Upper lobe of left lung (tissue), 6 donors: ENCODE measurements at regions not wholly inside any gene's neighbourhood (a gene's known extent, or its start where the extent isn't known, plus 50 kb on each side); places are given as distances from the start of the nearest gene placed in this dataset.

Experiments
- ATAC-seq, 2 donors: fragments of 200-7000 bp; cut with Tn5 transposase; one replicate each; pipeline ENCODE4 v1.9.1; 2022; ENCODE audit warnings: mild to moderate bottlenecking in 2 of 2, moderate library complexity in 2 of 2; ENCODE audit not compliant: low FRiP score in 2 of 2
- DNase-seq, 2 donors: peaks; one replicate each; pipeline ENCODE4 v3.0.0-alpha.2; 2019 to 2020
- H3K27ac ChIP-seq, 4 donors: fragments of 200-600 bp; sonication (generic); one replicate each; pipeline ENCODE4 v1.5.1; 2016 to 2019
- H3K27me3 ChIP-seq, 4 donors: fragments of 200-600 bp; sonication (generic); one replicate each; pipeline ENCODE4 v1.5.1; 2017 to 2019
- H3K36me3 ChIP-seq, 4 donors: fragments of 200-600 bp; sonication (generic); one replicate each; pipeline ENCODE4 v1.5.1; 2016 to 2019
- H3K4me1 ChIP-seq, 4 donors: fragments of 200-600 bp; sonication (generic); one replicate each; pipeline ENCODE4 v1.5.1; 2018 to 2019
- H3K4me3 ChIP-seq, 4 donors: fragments of 200-600 bp; sonication (generic); one replicate each; pipeline ENCODE4 v1.5.1; 2017 to 2019; ENCODE audit warnings: mild to moderate bottlenecking in 2 of 4, moderate library complexity in 1 of 4
- H3K9me3 ChIP-seq, 4 donors: fragments of 200-600 bp; sonication (generic); one replicate each; pipeline ENCODE4 v1.5.1; 2018 to 2019
- CTCF ChIP-seq, 6 experiments: fragments of 450-650 bp in 4 of 6; fragments of 200-600 bp in 2 of 6; sonication (generic) in 2 of 6; IDR thresholded peaks; one replicate each; pipeline ENCODE4 v1.5.1; 2016 to 2019; ENCODE audit warnings: antibody characterized with exemption in 6 of 6
- EP300 ChIP-seq, 4 donors: sonication (generic); formaldehyde crosslinking; IDR thresholded peaks; one replicate each; pipeline ENCODE4 v1.5.1; 2017; ENCODE audit warnings: antibody characterized with exemption in 4 of 4, control low read depth in 2 of 4
- POLR2A ChIP-seq, 4 donors: fragments of 450-650 bp; IDR thresholded peaks; one replicate each; pipeline ENCODE4 v1.5.1; 2016 to 2017; ENCODE audit warnings: antibody characterized with exemption in 4 of 4, mild to moderate bottlenecking in 2 of 4
- POLR2AphosphoS5 ChIP-seq, 2 donors: sonication (generic); formaldehyde crosslinking; IDR thresholded peaks; one replicate each; pipeline ENCODE4 v1.5.1; 2017; ENCODE audit warnings: antibody characterized with exemption in 2 of 2
- WGBS, 2 donors: methylation state at CpG; one replicate each; pipeline ENCODE4 v1.1.5; 2017 to 2018; 5-methylcytosine and 5-hydroxymethylcytosine counted together
- donor health status: DM: no; HTN: no; CAD: no; lungs with moderate emphysema.
- donor health status: DM: no; HTN: yes; CAD: no; lungs with severe emphysema.

- no peak for ATAC-seq
- Histone ChIP-seq H3K27ac (no peak overlapping the region), H3K4me1 (no peaks in the 10 kb centered on the region), H3K36me3 (no peaks in the 10 kb centered on the region), H3K4me3 (no peak overlapping the region), H3K9me3 (no peaks in the 10 kb centered on the region), H3K27me3 (no peaks in the 10 kb centered on the region)
- TF ChIP-seq CTCF (IDR thresholded peaks at IDR 0.05) (no peak), POLR2A (IDR thresholded peaks at IDR 0.05) (no peak), EP300 (IDR thresholded peaks at IDR 0.05) (no peak), POLR2AphosphoS5 (IDR thresholded peaks at IDR 0.05) (no peak)
- WGBS, 2 donors = 50 to 59% methylated on average over 1 of the region's 1 CpG
- DNase-seq = no peak
These were observed 78.8 kb upstream of the TMEM196 start for GRCh38 chr7:19852192-19852591.

- ATAC-seq (no peak), DNase-seq (no peak)
- H3K27me3 ChIP-seq = no peaks in the 10 kb centered on the region
- no peaks in the 10 kb centered on the region for H3K4me1 ChIP-seq
- 87 to 88% methylated on average over 3 of the region's 3 CpGs for WGBS, 2 donors
- H3K4me3 ChIP-seq = no peak overlapping the region
- no peak overlapping the region for H3K27ac ChIP-seq
- no peak for TF ChIP-seq EP300 (IDR thresholded peaks at IDR 0.05)
- H3K9me3 ChIP-seq = no peaks in the 10 kb centered on the region
- no peaks in the 10 kb centered on the region for H3K36me3 ChIP-seq
These were observed 78.1 kb upstream of the TMEM196 start for GRCh38 chr7:19851504-19851903.

GRCh38 chr7:19834566-19834965 is 61.1 kb upstream of the TMEM196 start:
- H3K9me3 ChIP-seq = no peaks in the 10 kb centered on the region
- no peak overlapping the region for H3K27ac ChIP-seq
- ATAC-seq (no peak), DNase-seq (no peak)
- TF ChIP-seq EP300 (IDR thresholded peaks at IDR 0.05) (no peak), POLR2AphosphoS5 (IDR thresholded peaks at IDR 0.05) (no peak), POLR2A (IDR thresholded peaks at IDR 0.05) (no peak), CTCF (IDR thresholded peaks at IDR 0.05) (no peak)
- 57 to 59% methylated on average over 2 of the region's 2 CpGs for WGBS, 2 donors
- no peaks in the 10 kb centered on the region for H3K4me1 ChIP-seq
- no peaks in the 10 kb centered on the region for H3K36me3 ChIP-seq
- no peaks in the 10 kb centered on the region for H3K27me3 ChIP-seq
- H3K4me3 ChIP-seq = no peak overlapping the region

GRCh38 chr7:19830604-19831003 is 57.2 kb upstream of the TMEM196 start:
- TF ChIP-seq CTCF (IDR thresholded peaks at IDR 0.05) (no peak), EP300 (IDR thresholded peaks at IDR 0.05) (no peak), POLR2AphosphoS5 (IDR thresholded peaks at IDR 0.05) (no peak), POLR2A (IDR thresholded peaks at IDR 0.05) (no peak)
- WGBS, 2 donors = 55 to 75% methylated on average over 2 of the region's 2 CpGs
- Histone ChIP-seq H3K9me3 (no peaks in the 10 kb centered on the region), H3K27ac (no peak overlapping the region), H3K27me3 (no peaks in the 10 kb centered on the region), H3K36me3 (no peaks in the 10 kb centered on the region), H3K4me1 (no peaks in the 10 kb centered on the region), H3K4me3 (no peak overlapping the region)
- DNase-seq = no peak
- no peak for ATAC-seq
